Limb (tissue), 2 donors: ENCODE measurements at regions not wholly inside any gene's neighbourhood (a gene's known extent, or its start where the extent isn't known, plus 50 kb on each side); places are given as distances from the start of the nearest gene placed in this dataset.
A peak's percentile ranks its signal among the peaks of the same experiment; 100 is the strongest.

Source experiments
- DNase-seq, 2 donors: peaks; one replicate each; pipeline ENCODE4 v3.0.0-alpha.2; 2016; ENCODE audit errors: extremely low spot score in 2 of 2

GRCh38 chr9:13899924-13900323, 414.0 kb downstream of the NFIB start:
- DNase-seq: no peak

DNA sequence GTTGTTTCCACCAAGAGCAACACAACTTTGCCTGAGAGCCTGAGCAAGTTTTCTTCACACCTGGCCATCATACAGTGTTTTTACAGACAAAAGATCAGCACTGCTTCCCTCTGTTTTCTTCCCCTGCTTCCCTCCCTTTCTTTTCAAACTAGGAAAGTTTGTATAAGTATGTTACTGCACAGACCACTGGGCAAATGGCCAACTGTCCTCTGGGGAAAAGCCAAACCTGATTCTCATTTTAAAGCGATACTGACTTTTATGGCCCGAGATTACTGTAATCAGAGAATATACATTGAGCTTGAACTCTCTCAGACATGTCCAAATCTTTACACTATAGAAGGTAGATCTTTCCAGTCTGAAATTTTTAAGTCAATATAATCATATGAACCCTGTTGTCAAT, 415.0 kb downstream of the NFIB start:
- peak in 1 of 2 donors; percentile 67 for DNase-seq

GRCh38 chr9:13896922-13897835, 416.8 kb downstream of the NFIB start:
- DNase-seq: no peak

GRCh38 chr9:13896047-13896446, 417.9 kb downstream of the NFIB start:
- DNase-seq: no peak

- no peak for DNase-seq
These were observed 428.7 kb downstream of the NFIB start for GRCh38 chr9:13885258-13885657.

- no peak for DNase-seq
These were observed 434.0 kb downstream of the NFIB start for GRCh38 chr9:13879981-13880380.

DNA sequence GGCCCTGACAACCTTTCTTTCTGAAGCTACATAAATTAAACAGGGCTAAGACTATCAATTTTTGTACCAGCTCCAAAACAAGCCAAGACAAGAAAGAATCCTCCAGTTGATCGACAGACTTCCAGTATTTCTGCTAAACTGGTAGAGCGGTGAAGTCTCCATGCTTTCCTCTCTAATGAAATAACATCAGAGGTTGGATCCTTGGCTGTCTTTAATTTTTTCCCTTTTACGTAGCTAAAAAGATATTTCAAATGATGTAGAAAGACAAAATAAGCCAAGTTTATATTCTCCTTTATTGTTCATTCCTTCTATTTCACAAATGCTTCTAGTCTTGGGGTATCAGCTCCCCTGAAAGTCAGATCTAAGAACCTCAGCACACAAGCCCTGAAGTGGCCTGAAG, 434.9 kb downstream of the NFIB start:
- no peak for DNase-seq

- DNase-seq: peak in 1 of 2 donors; percentile 81
These were observed 435.7 kb downstream of the NFIB start for GRCh38 chr9:13878241-13878711.

DNA sequence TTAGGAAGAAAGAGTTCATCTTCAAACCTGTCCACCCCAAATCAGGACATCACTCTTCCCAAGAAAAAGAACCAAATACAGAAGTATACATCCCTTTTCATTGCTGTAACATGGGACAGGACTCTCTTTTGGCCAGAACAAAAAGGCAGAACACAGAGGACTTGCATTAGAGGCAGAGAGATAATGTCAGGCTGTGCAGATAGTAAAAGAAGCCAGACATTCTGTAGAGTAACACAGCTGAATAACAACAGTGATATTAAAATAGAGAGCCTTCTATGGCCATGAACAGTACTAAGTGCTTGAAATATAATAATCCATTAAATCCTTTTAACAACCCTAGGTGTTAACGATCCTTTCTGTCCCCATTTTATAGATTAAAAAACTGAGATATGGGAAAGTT, 437.2 kb downstream of the NFIB start:
- no peak for DNase-seq

DNA sequence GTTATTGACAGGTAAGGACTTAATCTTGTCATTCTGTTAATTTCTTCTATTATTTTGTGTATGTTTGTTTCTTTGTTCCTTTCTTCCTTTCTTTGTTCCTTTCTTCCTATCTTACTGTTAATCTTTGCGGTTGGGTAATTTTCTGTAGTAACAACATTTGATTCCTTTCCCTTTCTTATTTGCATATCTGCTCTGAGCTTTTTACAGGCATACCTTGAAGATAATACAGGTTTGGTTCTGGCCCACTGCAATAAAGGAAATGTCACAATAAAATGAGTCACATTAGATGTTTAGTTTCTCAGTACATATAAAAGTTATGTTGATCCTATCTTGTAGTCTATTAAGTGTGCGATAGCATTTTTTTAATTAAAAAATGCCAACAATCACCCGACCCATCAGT, 440.7 kb downstream of the NFIB start:
- no peak for DNase-seq

DNA sequence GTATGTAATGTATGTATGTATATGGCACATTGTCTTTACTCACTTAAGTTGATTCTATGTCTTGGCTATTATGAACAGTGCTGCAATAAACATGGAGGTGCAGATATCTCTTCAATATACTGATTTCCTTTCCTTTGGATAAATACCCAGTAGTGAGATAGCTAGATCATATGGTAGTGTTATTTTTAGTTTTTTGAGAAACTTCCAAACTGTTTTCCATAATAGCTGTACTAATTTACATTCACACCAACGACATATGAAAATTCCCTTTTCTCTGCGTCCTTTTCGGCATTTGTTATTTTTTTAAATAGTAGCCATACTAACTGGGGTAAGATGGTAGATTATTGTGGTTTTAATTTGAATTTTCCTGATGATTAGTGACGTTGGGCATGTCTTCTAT, 445.6 kb downstream of the NFIB start:
- DNase-seq: no peak

GRCh38 chr9:13865869-13866268, 448.1 kb downstream of the NFIB start:
- no peak for DNase-seq

GRCh38 chr9:13863112-13863511, 450.8 kb downstream of the NFIB start:
- peak; percentile 75 to 91 for DNase-seq

DNA sequence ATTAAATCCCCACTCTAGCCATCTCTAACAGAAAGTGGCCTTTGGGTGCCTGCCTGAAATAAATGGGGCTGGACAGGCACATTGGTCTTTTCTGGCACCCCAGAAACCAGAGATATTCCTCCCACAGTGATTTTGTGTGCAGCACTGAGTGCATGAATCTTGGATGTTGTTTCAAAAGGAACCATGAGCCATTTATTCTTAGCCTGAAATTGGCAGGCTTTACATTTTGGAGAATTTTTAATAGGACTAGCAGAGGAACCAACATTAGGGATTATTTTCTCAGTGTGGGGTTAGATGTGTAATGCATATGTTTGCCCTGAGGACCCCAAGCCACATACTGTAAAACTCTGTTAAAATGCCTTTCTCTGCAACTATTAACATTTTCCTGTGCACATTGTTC, 451.3 kb downstream of the NFIB start:
- DNase-seq: peak; percentile 46 to 88

DNA sequence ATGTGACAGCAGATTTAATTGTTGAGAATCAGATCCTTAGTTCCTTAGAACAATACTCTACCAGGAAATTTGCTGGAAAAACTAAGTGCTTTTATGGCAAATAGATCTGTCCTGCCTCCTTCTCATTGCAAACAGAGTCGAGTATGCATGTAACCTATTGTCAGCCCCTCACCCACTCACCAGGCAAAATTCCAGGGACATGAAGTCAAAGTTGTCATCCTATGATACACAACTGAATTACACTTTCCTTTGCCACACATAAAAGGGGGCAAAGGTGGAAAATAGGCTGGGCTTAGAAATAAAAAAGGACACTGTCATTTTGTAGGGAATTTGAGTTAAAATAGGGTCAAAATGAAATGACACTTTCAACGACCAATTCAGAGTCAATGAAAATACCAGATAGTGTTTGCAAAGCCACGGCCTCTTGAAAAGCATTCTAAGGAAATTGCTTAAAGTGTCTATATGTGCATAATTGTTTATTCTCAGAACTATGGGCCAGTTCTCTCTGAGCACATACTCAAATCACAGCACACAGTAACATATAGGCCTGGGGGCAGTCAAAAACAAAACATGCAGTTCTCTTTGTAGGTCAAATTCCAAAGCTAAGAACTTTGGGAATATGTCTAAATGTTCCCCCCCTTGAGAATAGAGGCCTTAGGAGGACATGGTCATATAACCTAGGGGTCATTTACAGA, 452.8 kb downstream of the NFIB start:
- no peak for DNase-seq

DNA sequence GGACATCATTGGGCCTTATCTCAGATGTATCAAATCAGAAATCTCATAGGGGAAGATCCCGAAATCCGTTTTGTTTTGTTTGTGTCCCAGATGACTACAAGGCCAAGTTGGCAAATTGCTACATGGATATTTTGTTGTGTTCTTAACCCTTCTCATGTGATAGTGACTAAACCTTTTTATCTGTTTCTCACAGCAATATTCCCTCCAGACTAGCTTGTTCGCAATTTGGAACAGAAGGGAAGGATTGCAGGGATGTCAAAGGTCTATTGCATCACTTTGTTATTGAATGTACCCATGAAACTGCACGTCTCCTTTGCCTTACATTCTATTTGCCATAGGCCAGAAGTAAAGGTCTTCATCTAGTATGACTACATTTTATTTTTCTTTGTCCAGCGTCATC, 453.9 kb downstream of the NFIB start:
- no peak for DNase-seq

DNA sequence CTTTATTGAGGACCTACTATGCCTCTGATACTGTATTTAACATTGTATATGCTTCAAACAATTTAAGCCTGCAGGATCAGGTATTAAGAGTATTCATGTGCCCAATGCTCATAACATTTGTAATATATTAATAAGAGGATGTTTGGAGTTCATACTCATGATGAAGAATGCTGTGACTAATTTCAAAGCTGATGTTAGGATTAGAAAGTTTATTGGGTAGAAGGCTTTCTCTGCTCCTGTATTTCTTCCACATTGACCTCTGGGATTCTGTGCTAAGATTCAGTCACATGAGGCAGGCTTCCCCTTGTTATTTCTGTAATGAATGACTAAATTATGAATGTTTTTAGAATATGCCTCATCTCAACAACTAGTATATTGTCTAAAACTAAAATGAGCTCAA, 456.4 kb downstream of the NFIB start:
- DNase-seq: no peak

DNA sequence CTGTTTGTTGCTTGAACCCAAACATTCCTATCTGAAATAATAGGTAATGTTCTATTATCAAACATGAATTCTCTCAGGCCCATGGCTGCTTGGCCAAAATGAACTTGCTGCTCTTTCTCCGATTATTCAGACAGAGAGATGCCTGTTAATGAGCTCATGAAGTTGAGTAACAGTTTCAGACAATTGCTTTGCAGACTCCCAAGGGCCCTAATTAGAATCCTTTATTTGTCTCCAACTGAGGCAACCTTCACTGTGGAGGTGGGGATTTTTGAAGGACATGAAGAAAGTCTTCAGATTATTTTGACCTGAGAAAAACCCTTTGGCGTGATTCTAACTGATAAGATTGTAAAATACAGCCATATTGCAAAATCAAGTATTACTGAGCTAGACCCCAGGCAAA, 466.7 kb downstream of the NFIB start:
- DNase-seq: no peak

DNA sequence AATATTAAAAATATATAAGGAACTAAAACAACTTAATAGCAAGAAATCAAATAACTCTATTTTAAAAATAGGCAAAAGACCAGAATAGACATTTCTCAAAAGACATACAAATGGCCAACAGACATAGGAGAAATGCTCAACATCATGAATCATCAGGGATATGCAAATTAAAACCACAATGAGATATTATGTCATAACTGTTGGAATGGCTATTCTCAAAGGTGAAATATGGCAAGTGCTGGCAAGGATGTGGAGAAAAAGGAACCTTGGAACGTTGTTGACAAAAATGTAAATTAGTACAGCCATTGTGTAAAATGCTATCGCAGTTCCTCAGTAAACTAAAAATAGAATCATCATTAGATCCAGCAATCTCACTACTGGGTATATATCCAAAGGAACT, 468.5 kb downstream of the NFIB start:
- no peak for DNase-seq

DNA sequence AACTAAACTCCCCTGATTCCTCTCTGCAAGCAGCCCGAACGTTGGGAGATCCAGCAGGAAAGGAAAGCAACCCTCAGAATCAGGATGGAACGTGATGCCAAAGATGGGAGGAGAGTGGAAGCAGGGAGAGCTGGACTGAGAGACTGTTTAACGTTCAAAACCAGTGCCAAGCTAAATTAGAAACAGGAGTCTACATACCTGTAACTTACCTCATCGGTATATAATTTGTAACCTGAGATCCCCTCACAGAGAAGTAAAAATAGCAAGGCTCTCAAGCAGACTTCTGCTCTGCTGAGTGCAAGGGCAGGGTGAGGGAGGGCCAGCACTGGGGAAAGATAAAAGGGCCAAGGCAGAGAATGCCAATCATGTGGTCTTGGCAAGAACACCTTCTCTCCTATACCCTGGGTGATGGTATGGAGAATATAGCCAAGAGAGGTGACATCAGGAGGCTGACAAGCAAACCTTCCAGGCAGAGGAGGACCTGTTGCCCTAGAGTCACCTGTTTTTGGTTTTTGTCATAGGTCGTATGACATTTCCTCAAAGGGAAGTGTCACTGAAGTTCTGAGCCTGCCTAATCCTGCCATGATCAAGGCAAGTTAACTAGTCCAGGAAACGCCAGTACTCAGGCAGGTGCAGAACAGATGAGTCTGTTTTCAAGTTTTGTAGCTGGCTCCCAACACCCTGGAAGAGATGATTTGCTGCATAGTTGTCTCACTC, 472.0 kb downstream of the NFIB start:
- DNase-seq: peak; percentile 48 to 71

DNA sequence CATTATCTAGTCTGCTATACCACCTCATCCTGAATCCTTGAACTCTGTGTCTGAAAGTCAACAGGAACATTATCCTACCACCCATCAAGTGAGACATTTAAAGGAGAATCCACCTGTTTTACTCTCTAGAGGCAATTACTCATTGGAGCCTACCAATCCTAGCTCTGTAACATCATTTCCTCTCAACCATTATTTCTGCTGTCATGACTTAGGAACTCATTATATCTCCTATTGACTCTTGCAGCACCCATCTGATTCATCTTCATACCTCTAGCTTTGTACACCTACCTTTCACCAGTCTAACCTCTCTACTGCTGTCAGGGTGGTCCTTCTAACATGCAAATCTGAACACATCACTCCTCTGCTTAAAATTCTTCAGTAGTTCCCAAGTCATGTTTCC, 481.5 kb downstream of the NFIB start:
- no peak for DNase-seq

- peak in 1 of 2 donors; percentile 34 for DNase-seq
These were observed 490.9 kb downstream of the NFIB start for GRCh38 chr9:13823026-13823425.
